HCT116 (cell line): ENCODE measurements at regions not wholly inside any gene's neighbourhood (a gene's known extent, or its start where the extent isn't known, plus 50 kb on each side); places are given as distances from the start of the nearest gene placed in this dataset.

Experiments
- EZH2phosphoT487 ChIP-seq: fragments of 200-600 bp; IDR thresholded peaks from 2 replicates; pipeline ENCODE4 v1.6.1; 2018; ENCODE audit warnings: antibody characterized with exemption, borderline replicate concordance
- POLR2A ChIP-seq: IDR thresholded peaks from 2 replicates; pipeline ENCODE4 v1.7.0; 2011; ENCODE audit warnings: borderline replicate concordance; ENCODE audit not compliant: insufficient read depth, insufficient read length; ENCODE audit errors: extremely low read depth
- POLR2AphosphoS5 ChIP-seq: IDR thresholded peaks from 2 replicates; pipeline ENCODE4 v1.6.1; 2011; ENCODE audit warnings: mild to moderate bottlenecking, low read depth, low read length, moderate library complexity
- SIN3A ChIP-seq: IDR thresholded peaks from 2 replicates; pipeline ENCODE4 v1.6.1; 2012; ENCODE audit warnings: low read depth
- YY1 ChIP-seq: IDR thresholded peaks from 2 replicates; pipeline ENCODE4 v1.6.1; 2011; ENCODE audit warnings: low read length, low read depth, moderate library complexity, mild to moderate bottlenecking; ENCODE audit not compliant: insufficient replicate concordance; ENCODE audit errors: extremely low read depth
- TF ChIP-seq, protein P1 (sequence below), 3 experiments: fragments of 200-600 bp in 1 of 3; sonication (generic) in 1 of 3; IDR thresholded peaks in 2 of 3; conservative IDR thresholded peaks in 1 of 3; 2 replicates each; pipeline ENCODE4 v1.5.1; 2012 to 2017; ENCODE audit warnings: low read depth in 2 of 3, low read length in 2 of 3, antibody characterized with exemption in 1 of 3, borderline replicate concordance in 1 of 3, control low read depth in 1 of 3, mild to moderate bottlenecking in 1 of 3, mixed read lengths in 1 of 3, mixed run types in 1 of 3, moderate library complexity in 1 of 3; ENCODE audit not compliant: insufficient read depth in 1 of 3
- TF ChIP-seq, protein P2 (sequence below): IDR thresholded peaks from 2 replicates; pipeline ENCODE4 v1.6.1; 2012; ENCODE audit warnings: low read depth

DNA sequence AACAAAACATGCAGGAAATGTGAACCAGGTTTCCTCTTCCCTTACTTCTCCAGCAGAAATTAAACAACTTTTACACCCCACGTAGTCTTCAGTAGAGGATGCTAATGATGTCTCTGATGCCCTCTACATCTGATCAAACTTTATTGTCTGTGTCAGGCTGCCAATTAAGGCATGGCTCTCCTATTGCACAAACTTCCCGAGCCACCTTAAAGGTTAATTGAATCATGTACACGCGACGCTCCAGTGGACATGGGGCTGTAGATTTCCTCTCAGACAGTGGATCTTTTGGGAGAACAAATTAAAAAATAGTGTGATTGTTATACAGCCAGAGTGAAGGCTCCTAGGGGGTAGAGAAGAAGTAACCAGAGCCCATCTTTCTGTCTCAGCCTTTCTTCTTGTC is 301.6 kb downstream of the SMAD2 start:
- TF ChIP-seq, protein P1, sequence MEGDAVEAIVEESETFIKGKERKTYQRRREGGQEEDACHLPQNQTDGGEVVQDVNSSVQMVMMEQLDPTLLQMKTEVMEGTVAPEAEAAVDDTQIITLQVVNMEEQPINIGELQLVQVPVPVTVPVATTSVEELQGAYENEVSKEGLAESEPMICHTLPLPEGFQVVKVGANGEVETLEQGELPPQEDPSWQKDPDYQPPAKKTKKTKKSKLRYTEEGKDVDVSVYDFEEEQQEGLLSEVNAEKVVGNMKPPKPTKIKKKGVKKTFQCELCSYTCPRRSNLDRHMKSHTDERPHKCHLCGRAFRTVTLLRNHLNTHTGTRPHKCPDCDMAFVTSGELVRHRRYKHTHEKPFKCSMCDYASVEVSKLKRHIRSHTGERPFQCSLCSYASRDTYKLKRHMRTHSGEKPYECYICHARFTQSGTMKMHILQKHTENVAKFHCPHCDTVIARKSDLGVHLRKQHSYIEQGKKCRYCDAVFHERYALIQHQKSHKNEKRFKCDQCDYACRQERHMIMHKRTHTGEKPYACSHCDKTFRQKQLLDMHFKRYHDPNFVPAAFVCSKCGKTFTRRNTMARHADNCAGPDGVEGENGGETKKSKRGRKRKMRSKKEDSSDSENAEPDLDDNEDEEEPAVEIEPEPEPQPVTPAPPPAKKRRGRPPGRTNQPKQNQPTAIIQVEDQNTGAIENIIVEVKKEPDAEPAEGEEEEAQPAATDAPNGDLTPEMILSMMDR (IDR thresholded peaks at IDR 0.05 in 2 of 3, conservative IDR thresholded peaks at IDR 0.05 in 1 of 3; ENCODE audit: borderline replicate concordance in 1 of 3, insufficient read depth in 1 of 3, low read depth in 2 of 3, low read length in 2 of 3): no peak
- TF ChIP-seq POLR2A (no peak), SIN3A (no peak), POLR2AphosphoS5 (no peak), YY1 (no peak), EZH2phosphoT487 (no peak)
- TF ChIP-seq, protein P2, sequence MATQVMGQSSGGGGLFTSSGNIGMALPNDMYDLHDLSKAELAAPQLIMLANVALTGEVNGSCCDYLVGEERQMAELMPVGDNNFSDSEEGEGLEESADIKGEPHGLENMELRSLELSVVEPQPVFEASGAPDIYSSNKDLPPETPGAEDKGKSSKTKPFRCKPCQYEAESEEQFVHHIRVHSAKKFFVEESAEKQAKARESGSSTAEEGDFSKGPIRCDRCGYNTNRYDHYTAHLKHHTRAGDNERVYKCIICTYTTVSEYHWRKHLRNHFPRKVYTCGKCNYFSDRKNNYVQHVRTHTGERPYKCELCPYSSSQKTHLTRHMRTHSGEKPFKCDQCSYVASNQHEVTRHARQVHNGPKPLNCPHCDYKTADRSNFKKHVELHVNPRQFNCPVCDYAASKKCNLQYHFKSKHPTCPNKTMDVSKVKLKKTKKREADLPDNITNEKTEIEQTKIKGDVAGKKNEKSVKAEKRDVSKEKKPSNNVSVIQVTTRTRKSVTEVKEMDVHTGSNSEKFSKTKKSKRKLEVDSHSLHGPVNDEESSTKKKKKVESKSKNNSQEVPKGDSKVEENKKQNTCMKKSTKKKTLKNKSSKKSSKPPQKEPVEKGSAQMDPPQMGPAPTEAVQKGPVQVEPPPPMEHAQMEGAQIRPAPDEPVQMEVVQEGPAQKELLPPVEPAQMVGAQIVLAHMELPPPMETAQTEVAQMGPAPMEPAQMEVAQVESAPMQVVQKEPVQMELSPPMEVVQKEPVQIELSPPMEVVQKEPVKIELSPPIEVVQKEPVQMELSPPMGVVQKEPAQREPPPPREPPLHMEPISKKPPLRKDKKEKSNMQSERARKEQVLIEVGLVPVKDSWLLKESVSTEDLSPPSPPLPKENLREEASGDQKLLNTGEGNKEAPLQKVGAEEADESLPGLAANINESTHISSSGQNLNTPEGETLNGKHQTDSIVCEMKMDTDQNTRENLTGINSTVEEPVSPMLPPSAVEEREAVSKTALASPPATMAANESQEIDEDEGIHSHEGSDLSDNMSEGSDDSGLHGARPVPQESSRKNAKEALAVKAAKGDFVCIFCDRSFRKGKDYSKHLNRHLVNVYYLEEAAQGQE: no peak
